Peyer's patch (tissue), 4 donors: ENCODE measurements at regions not wholly inside any gene's neighbourhood (a gene's known extent, or its start where the extent isn't known, plus 50 kb on each side); places are given as distances from the start of the nearest gene placed in this dataset.

Source experiments
- CTCF ChIP-seq, 6 experiments: fragments of 450-650 bp in 4 of 6; fragments of 200-600 bp in 2 of 6; sonication (generic) in 1 of 6; IDR thresholded peaks; one replicate each; pipeline ENCODE4 v1.5.1; 2017 to 2019; ENCODE audit warnings: antibody characterized with exemption in 6 of 6, mild to moderate bottlenecking in 3 of 6, moderate library complexity in 1 of 6
- POLR2A ChIP-seq, 2 donors: fragments of 450-650 bp; IDR thresholded peaks; one replicate each; pipeline ENCODE4 v1.5.1; 2017; ENCODE audit warnings: antibody characterized with exemption in 2 of 2, mild to moderate bottlenecking in 2 of 2, moderate library complexity in 2 of 2

- TF ChIP-seq CTCF (IDR thresholded peaks at IDR 0.05) (no peak), POLR2A (IDR thresholded peaks at IDR 0.05) (no peak)
Observed at GRCh38 chr7:52726493-52726892, 308.9 kb upstream of the POM121L12 start.
